ENCODE measurements at regions not wholly inside any gene's neighbourhood (a gene's known extent, or its start where the extent isn't known, plus 50 kb on each side); places are given as distances from the start of the nearest gene placed in this dataset.
A peak's percentile ranks its signal among the peaks of the same experiment; 100 is the strongest.
"Not testable (repeated sequence)": the region's sequence is repeated elsewhere in the genome, so short reads cannot be mapped to it uniquely, and the experiment has no call there.

- DNase-seq (ENCODE audit: insufficient read length, low spot score), result no peak
- no peak for TF ChIP-seq POLR2A (IDR thresholded peaks at IDR 0.05; ENCODE audit: low read depth, low read length)
- peak; percentile 36 for FAIRE-seq
Measured at GRCh38 chr5:94102849-94103248, 361.4 kb upstream of the POU5F2 start.

- not testable (repeated sequence) for FAIRE-seq; DNase-seq (ENCODE audit: insufficient read length, low spot score)
Measured at GRCh38 chr5:94097384-94097783, 356.0 kb upstream of the POU5F2 start.

GRCh38 chr5:94094793-94095441 is 353.5 kb upstream of the POU5F2 start:
- peak; percentile 84 for FAIRE-seq
- no peak for TF ChIP-seq POLR2A (IDR thresholded peaks at IDR 0.05; ENCODE audit: low read depth, low read length)
- DNase-seq (ENCODE audit: insufficient read length, low spot score), result no peak

GRCh38 chr5:94093300-94093699 is 351.9 kb upstream of the POU5F2 start:
- DNase-seq (ENCODE audit: insufficient read length, low spot score), result no peak
- FAIRE-seq, result peak; percentile 48
- TF ChIP-seq POLR2A (IDR thresholded peaks at IDR 0.05; ENCODE audit: low read depth, low read length), result no peak

- DNase-seq (ENCODE audit: insufficient read length, low spot score); FAIRE-seq: not testable (repeated sequence)
Measured at GRCh38 chr5:94086635-94087034, 345.2 kb upstream of the POU5F2 start.

DNA sequence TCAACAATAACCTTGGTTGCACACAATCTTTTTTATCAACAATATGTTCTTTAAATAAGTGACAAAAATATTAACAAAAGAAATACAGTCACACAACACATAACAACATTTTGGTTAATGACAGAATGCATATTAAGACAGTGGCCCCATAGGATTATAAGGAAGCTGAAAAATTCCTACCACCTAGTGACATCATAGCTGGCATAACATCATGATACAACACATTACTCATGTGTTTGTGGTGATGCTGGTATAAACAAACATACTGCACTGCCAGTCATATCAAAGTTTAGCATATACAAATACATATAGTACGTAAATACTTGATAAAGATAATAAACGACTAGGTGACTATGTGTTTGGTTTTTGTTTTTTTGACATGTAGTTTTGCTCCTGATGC is 344.8 kb upstream of the POU5F2 start:
- DNase-seq (ENCODE audit: insufficient read length, low spot score), result no peak
- FAIRE-seq, result peak; percentile 23
- TF ChIP-seq POLR2A (IDR thresholded peaks at IDR 0.05; ENCODE audit: low read depth, low read length), result no peak

- DNase-seq (ENCODE audit: insufficient read length, low spot score) (no peak), FAIRE-seq (no peak)
- TF ChIP-seq POLR2A (IDR thresholded peaks at IDR 0.05; ENCODE audit: low read depth, low read length), result no peak
Measured at GRCh38 chr5:94082405-94082804, 341.0 kb upstream of the POU5F2 start.

- DNase-seq (ENCODE audit: insufficient read length, low spot score), result no peak
- FAIRE-seq, result no peak
- no peak for TF ChIP-seq POLR2A (IDR thresholded peaks at IDR 0.05; ENCODE audit: low read depth, low read length)
Measured at GRCh38 chr5:94081088-94081487, 339.7 kb upstream of the POU5F2 start.

GRCh38 chr5:94080390-94080789 is 339.0 kb upstream of the POU5F2 start:
- no peak for TF ChIP-seq POLR2A (IDR thresholded peaks at IDR 0.05; ENCODE audit: low read depth, low read length)
- FAIRE-seq, result no peak
- DNase-seq (ENCODE audit: insufficient read length, low spot score), result no peak

DNA sequence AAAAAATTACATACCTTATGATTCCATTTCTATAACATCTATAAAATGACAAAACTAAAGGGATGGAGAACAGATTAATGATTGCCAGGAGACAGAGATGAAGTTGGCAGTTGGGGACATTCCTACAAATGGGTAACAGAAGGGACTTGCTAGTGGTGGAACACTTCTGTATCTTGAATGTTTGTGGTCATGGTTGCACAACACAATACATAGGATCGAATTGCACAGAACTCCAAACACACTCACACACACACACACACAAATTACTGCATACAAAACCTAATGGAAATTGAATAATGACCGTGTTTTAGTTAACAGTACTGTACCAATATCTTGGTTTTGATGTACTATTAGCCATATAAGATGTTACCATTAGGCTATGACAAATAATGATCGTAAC is 330.7 kb upstream of the POU5F2 start:
- no peak for FAIRE-seq
- no peak for TF ChIP-seq POLR2A (IDR thresholded peaks at IDR 0.05; ENCODE audit: low read depth, low read length)
- no peak for DNase-seq (ENCODE audit: insufficient read length, low spot score)

DNA sequence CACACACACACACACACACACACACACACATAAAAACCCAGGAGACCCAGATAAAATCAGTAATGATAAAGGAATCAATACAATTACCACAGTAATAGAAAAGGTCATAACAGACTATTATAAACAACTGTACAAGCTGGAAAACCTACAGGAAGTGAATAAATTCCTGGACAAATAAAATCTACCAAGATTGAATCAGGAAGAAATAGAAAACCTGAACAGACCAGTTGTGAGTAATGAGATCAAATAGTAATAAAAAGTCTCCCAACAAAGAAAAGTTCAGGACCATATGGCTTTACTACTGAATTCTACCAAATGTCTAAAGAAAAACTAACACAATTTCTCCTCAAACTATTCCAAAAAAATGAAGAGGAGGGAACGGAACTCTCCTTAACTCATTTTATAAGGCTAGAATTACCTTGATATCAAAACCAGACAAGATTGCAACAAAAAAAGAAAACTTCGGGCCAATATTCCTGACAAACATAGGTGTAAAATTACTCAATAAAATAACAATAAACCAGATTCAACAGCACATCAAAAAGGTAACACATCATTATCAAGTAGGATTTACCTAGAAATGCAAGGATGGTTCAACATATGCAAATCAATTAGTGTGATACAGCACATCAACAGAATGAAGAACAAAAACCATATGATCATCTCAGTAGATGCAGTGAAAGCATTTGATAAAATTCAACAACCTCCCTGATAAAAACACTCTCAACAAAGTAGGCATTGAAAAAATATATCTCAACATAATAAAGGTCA is 325.2 kb upstream of the POU5F2 start:
- FAIRE-seq (peak; percentile 38), DNase-seq (ENCODE audit: insufficient read length, low spot score) (no peak)
- no peak for TF ChIP-seq POLR2A (IDR thresholded peaks at IDR 0.05; ENCODE audit: low read depth, low read length)

DNA sequence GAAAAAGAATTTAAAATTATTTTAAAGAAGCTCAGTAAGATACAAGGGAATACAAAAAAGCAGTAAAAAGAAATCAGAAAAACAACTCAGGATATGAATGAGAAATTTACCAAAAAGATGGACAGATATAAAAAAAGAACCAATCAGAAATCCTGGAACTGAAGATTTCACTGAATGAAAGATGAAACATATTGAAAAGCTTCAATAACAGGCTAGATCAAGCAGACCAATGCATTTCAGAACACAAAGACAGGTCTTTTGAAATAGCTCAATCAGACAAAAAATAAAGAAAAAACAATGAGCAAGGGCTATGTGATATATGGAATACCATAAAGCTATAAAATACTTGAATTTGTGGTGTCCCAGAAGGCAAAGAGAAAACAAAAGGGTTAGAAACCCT is 322.6 kb upstream of the POU5F2 start:
- DNase-seq (ENCODE audit: insufficient read length, low spot score) (no peak), FAIRE-seq (no peak)
- TF ChIP-seq POLR2A (IDR thresholded peaks at IDR 0.05; ENCODE audit: low read depth, low read length), result no peak

- DNase-seq (ENCODE audit: insufficient read length, low spot score) (no peak), FAIRE-seq (no peak)
- no peak for TF ChIP-seq POLR2A (IDR thresholded peaks at IDR 0.05; ENCODE audit: low read depth, low read length)
Measured at GRCh38 chr5:94057655-94058054, 316.3 kb upstream of the POU5F2 start.

DNA sequence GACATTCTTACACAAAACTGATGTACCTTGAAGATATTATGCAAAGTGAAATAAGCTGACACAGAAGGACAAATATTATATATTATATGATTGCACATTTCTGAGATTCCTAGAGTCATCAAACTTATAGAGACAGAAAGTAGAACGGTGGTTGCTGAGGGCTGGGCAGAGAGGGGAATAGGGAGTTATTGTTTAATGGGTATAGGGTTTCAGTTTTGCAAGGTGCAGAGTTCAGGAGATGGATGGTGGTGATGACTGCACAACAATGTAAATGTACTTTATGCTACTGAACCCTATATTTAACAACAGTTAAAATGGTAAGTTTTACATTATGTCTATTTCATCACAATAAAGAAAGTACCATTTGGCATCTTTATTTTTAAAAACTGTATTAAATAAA is 315.8 kb upstream of the POU5F2 start:
- no peak for FAIRE-seq
- no peak for DNase-seq (ENCODE audit: insufficient read length, low spot score)
- TF ChIP-seq POLR2A (IDR thresholded peaks at IDR 0.05; ENCODE audit: low read depth, low read length), result no peak

DNA sequence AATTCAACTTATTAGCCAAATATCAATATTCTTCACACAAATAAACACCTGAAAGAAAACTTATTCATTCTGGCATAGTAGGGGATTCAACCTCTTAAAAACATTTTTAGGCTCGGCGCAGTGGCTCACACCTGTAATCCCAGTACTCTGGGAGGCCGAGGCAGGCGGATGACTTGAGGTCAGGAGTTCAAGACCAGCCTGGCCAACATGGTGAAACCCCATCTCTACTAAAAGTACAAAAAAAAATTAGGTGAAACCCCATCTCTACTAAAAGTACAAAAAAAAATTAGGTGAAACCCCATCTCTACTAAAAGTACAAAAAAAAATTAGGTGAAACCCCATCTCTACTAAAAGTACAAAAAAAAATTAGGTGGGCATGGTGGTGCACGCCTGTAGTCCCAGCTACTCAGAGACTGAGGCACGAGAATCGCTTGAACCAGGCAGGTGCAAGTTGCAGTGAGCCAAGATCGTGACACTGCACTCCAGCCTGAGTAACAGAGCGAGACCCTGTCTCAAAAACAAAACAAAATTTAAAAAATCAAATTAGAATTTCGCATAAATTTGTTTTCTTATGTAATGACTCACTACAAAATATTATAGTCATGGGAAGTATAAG is 308.0 kb upstream of the POU5F2 start:
- not testable (repeated sequence) for DNase-seq (ENCODE audit: insufficient read length, low spot score); FAIRE-seq

Data from H54 (cell line).